D341Med (cell line): ENCODE measurements at regions not wholly inside any gene's neighbourhood (a gene's known extent, or its start where the extent isn't known, plus 50 kb on each side); places are given as distances from the start of the nearest gene placed in this dataset.

Experiments used
- DNase-seq: peaks from one replicate; pipeline ENCODE4 v3.0.0; 2012; ENCODE audit warnings: low spot score

DNA sequence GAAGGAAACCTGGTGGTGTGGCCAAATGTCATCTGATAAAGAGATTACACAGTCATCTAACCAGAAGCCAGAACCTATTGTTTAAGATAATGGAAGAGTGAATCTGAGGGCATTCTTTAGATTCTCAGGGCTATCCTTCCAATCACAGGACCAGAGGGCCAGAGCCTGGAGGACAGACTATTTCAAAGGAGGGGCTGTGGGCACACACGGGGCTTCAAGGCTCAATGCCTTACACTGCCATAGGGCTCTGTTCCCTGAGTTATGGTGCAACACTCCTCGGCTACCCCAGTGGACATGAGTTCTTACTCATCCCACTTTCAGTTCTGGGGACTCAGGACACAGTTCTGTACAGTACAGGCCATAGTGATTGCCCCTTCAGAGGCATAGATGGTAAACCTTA is 343.9 kb upstream of the ALCAM start:
- DNase-seq: no peak

DNA sequence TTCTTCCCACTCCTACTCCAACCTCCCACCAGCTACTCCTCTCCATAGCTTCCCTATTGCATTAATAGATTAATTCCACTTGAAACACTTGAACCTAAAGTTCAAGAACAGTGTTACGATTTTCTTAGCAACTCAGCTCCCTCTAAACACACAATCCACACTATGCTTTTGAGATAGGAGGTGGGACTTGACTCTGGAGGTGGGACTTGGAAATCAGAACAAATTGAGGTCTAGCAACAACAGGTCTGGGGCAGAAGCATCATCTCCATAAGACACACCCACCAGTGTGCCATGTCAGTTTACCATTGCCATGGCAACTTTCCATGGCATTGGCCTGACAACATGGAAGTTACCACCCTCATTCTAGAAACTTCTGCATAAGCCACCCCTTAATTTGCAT is 336.5 kb upstream of the ALCAM start:
- no peak for DNase-seq

DNA sequence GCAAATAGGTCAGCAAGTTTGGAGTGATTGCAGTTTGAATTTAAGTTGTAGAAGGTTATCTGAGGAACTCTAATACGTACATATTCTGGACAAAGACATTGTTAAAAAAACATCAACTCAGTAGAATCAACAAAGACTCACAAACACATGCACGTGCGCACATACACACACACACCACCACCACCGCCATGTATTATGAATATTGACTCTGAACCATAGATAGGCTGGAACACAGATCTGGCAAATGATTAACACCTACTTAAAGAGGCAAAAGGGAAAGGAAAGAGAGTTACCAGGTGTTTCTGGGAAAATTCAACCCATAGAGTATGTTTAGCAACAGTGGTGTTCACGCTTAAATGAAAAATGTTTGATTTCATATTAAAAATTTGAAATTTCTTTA is 334.2 kb upstream of the ALCAM start:
- DNase-seq: no peak

DNA sequence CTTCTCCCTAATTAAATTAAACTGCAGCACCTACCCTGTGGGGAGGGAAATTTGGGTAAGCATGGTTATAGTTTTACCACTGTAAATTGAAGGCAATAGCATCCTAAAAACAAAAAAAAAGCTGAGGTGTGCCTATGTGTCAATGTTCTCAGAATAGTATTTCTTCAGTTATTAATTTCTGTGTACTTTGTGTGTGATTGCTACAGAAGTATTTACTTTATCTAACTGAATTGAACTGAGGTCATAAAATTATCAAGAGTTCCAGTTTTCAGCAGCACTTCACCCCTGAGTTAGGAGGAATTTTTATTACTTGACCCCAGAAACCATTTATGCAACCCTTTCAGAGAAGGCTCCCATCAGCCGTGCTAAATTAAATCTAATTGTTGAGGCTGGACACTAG is 333.6 kb upstream of the ALCAM start:
- DNase-seq: no peak

DNA sequence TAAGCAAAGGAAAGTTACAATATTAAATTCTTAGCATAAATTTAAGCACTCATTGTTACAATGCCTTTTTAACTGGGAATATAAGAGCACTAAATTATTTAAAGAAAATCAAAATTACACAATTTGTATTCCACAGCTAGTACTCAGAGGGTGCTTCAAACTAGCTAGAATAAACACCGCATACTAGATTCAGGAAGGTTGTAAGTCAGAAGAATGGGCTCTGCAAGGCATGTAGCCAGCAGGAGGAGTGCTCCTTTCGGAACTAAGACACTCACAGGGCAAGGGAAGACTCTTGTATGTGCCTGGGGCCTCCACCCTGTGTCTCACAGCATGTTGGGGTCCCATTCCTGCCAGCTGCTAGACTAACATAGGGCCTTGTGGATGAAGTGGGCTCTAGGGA is 327.7 kb upstream of the ALCAM start:
- no peak for DNase-seq

DNA sequence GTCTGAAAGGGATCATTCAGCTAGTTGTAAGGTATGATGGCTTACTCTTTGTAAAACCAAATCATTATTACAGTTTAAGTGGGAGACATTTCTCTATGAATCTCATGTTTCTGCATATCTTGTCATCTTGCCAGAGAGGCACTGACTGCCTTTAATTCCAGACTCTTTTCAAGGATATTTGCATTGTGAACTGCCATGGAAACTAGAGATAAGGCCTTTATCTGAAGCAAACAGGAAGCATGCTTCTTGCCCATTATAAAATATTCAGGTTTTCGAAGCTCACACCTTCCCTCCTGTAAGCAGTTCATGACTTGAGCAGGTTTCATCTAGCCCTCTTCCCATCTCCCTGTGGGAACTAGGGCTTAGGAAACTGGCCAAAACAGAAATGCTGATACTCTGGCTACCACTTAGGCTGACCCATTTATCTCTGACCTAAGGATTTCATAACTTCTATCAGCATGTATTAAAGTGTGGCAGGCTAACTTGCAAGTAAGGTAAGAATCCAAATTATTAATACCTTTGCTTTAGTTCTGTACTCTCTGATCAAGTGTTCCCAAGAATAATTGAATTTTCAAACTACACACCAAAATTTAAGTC is 326.6 kb upstream of the ALCAM start:
- DNase-seq: no peak

DNA sequence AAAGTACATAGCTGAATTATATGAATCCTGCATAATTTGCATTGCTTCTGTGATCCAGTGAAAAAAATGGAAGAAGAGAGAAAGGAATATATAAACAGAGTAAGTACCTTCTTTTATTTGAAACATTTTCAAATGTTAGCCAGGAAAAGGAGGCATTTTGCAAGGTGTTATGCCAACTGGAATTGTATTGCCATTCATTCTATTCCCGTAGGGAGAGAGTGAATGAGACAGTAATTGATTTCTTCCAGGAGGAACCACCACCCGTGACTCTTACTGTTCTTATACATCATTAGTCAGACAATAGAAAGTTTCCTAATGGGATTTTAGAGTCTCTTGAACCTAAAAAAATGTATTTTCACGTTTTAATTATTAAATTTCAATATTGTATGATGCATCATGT is 324.1 kb upstream of the ALCAM start:
- DNase-seq: no peak

DNA sequence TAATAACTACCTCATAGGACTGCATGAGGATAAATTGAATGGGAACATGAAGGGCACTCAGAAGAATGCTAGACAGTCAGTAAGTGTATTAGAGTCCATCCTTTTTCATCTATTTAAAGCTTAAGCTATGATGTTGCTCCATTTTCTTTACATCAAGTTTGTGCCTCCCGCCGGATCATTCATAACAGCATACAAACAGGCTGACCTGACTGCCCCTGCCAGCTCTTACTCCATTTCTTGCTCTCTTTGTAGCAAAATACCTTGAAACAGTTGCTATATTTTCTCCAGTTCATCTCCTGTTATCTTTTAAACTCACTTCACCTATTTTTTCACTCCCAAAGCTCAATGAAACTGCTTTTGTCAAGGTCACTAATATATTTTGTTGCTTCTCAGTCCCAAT is 315.6 kb upstream of the ALCAM start:
- DNase-seq: no peak

DNA sequence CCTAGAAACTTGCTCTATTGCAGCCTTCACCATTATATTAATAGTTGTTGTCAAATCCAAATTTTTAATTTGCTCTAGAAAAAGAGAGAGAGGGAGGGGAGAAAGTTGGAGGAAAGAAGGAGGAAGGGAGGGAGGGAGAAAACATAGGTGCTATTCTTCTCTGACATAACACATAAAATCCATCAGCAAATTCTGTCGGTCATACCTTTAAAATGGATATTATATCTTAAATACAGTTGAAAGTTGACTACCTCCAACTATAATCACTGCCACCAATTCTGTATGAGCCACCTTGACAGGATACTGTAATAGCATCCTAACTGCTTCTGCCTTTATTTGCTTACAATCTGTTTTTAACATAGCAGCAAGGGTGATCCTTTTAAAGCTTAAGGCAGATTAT is 314.7 kb upstream of the ALCAM start:
- no peak for DNase-seq

DNA sequence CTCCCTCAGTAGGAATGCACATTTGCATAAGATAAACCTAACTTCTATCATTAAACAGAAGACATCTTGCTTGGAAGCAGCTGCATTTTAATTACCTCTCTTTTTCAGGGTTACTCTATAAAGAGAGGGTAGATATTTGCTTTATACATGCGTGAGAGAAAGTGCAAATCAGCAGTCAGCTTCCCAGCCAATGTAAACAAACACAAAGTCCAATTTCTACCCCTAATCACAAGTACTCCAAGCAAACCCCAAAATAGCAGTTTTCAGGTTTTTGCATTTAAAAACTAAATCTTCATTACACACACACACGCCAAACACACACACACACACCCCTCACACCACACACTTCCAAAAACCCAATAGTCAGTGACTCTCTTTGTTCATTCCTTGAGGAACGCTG is 303.9 kb upstream of the ALCAM start:
- no peak for DNase-seq

DNA sequence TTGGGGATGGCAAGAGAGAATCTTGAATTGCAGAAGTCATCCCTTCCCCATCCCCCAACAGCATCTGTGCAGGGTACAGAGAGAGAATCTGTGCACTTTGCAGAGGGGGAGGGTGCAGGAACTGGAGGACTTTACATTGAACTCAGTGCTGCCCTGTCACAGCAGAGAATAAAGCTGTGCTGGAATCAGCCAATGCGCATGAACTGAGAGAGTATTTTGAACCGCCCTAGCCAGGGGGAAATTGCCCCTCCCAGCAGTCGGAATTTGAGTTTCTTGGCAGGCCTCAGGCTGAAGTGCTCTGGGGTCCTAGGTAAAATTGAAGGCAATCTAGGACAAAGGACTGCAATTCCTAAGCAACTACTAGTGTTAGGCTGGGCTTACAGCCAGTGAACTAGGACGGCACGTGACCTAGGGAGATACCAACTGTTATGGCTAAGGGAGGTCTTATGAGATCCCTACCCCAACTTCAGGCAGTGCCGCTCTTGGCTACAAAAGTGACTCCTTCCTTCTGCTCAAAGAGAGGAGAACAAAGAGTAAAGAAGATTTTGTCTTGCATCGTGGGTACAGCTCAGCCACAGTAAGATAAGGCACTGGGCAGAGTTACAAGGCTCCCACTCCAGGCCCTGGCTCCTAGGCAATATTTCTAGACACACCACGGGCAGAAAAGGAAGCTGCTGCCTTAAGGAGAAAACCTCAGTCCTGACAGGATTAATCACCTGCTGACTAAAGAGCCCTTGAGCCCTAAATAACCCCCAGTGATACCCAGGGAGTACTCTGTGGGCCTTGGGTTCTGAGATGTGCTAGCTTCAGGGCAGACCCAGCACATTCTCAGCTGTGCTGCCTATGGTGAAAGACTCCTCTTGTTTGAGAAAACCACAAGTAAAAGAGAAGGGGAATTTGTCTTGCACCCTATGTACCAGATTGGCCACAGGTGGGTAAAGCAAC is 300.5 kb upstream of the ALCAM start:
- DNase-seq: no peak

DNA sequence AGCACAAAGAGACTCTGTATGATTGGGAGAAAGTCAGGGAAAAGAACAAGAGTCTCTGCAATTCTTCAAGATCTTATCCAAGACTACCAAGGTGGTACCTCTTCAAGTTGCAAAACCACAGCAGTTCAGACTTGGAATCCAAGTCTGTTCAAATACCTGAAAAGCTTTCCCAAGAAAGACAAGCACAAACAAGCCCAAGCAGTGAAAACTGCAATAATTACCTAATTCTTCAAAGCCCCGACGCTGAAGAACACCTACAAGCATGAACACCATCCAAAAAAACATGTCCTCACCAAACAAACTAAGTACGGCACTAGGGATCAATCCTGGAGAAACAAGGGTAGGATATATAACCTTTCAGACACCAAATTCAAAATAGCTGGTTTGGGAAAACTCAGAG is 299.3 kb upstream of the ALCAM start:
- DNase-seq: no peak

DNA sequence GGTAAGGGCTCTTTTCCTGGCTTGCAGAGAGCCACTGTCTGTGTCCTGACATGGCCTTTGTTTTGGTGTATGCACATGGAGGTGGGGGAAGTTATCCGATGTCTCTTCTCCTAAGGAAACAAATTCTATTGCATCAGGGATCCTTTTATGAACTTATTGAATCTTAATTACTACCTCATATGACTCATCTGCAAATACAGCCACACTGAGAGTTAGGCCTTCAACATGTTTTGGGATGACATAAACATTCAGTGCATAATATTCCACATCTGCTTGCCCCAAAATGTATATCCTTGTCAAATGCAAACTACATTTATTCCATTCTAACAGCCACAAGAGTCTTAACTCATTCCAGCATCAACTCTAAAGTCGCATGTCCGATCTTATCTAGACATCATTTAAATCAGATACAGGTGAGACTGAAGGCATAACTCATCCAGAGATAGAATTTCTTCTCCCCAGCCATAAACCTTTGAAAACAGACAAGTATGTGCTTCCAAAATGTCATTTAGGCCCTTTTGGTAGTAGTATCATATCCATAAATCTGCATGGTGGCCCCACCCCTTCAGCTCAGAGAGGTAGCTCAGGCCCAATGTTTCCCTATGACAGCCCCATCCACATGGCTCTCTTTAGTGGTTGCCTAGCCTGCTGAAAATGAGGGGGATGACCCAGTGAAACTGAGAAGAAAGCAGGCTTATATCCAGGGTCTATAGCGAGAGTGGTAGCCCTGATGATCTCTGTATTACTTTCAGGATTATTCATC is 289.5 kb upstream of the ALCAM start:
- DNase-seq: no peak

DNA sequence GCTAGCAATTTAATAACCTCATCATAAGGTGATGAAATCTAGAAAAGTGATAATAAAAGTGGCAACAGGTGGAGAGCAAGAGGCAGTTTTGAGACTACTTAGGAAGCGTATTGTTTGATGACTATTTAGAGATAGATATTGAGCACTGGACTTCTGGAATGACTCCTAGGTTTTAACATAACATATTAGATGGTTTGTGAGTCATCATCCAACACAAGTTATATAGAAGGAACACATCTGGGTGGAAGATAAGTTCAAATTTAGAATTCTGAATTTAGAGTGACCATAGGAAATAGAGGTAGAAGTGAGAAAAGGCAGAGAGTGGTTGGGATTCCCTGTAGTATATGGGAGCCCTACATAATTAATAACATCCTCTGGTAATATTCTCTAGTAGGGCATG is 282.8 kb upstream of the ALCAM start:
- DNase-seq: no peak

DNA sequence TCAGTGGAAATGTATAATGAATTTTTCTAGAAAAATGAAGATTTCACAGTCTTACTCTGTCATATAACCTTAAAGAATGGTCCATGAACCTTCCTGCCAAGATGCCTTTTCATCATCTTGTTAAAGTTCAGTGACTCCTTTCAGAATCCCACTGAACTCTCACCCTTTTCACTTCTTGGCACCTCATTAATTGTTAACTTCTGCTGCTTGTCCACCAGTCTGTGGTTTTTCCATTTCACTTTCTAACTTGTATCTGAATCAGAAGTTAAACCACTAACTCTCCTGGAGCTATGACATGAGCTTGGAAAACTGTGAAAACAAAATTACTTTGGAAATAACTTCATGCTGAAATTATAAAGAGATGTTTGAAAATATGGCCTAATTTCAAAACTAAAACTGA is 281.2 kb upstream of the ALCAM start:
- no peak for DNase-seq

DNA sequence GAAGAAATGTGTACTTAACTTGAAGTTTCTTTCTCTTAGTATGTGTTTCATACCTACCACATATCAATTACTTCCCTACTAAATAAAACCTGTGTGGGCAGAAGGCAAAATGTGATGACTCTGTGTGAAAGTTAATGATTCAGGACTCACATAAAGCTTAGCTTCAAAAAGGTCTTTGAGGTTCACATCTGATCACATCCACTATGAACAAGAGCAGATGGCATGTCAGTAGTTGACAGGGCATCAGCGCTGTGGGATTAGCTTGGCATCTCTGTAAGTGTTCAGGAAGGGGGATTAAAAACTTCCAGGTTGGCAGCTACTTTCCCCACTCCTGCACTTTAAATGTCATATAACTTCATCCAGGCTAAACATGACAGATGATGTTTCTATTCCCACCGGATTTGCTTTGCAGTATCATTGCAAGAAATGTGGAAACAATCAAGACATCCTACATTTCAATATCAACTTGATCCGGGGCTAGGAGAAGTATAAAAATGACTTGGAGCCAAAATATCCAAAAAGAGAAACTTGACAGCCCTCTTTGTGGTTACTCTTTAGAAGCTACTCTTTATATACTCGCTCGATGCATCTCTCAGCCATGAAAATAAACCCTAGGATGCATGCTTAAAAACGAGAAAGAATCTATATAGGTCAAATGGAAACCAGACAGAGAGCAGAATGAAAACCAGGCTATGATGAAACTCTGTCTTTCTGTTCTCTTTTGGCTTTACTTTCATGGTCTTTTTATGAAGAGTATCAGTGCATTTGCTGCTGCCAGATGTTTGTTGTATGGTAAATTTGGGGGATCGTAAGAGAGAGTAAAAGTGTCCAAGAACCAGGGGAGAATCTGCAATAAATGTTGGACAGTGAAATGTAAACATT is 273.1 kb upstream of the ALCAM start:
- peak; percentile 41 for DNase-seq

DNA sequence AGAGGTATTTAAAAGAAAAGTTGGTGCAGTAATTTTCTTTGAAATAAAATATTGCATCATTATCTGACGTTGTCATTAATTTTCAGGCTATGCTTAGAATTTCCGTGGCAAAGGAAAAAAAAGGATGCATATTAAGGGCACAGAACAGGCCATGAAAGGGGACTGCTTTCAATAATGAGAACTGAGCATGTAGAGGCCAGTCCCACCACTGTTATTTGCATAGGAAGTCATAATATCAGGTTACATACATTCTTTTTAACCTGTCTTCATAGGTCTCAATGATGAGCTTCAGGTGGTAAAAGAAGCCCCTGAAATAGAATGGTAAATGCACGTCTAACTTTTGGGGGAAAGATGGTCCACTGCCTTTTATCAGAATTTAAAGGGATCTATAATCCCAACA is 272.1 kb upstream of the ALCAM start:
- no peak for DNase-seq

DNA sequence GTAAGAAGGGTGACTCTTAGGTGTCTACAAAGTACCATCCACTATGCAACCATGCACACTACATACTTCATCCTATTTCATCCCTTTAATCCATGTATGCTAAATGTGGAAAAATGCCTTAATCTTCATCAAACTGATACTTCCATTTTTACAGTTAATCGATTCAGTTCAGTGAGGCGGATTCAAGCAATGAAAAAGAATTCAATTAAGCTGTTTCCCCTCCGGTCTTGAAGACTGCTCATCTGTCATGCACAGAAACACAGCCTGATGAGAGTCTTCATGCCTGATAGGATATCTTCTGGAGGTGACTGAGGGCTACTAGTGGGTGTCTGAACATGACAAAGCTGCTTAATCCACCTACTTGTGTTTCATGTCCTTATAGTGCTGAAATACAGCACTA is 270.6 kb upstream of the ALCAM start:
- DNase-seq: no peak

DNA sequence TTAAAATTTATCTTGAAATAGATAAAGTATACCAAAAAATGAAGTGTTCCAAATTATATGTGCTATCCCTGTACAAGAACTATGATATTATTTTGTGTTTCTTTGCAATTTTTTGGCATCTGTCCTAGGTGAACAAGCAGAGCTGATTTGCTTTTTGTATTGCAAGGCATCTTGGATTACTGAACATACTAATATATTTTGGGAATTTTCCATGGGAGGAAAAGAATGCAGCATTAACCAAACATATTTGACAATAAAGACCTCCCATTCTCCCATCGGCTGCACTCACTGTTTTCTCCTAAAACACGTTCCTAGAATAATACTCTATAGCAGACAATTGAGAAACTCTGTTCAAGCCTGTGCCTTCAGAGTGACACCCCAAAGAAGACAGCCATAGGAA is 265.1 kb upstream of the ALCAM start:
- no peak for DNase-seq

DNA sequence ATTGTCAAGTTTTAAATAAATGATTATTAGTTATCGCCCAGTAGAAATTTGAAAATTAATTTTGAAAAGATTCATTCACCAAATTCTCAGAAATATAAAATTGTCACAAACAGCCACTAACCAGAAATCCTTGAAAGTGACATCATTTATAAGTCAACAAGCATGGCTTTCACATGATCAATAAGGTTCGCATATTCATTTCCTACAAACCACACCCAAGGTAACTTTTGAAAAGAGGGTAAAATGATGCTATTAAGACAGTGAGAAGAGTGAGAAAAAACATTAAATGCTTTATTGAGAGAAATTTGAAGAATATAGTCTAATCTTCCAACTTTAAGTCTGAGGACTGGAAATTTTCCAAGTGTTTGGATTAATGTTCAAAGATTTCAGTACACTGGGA is 263.6 kb upstream of the ALCAM start:
- DNase-seq: no peak

DNA sequence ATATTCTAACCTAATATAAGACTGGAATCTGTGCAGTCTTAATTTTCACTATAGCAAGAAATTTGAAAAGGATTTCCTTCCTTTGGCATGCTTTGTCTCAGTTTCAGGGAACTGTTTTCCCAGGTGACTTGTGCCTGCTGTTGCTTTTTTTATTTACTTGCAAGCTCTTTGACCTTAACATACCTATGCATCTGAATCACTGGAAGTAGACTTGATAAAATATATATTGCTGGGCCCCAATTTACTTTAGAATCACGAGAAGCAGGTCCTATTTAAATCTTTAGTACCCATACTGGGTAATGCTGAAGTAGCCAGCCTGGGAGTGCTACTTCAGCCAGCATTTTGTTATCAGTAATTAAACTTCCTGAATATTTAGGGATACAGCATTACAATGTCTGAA is 257.9 kb upstream of the ALCAM start:
- no peak for DNase-seq

DNA sequence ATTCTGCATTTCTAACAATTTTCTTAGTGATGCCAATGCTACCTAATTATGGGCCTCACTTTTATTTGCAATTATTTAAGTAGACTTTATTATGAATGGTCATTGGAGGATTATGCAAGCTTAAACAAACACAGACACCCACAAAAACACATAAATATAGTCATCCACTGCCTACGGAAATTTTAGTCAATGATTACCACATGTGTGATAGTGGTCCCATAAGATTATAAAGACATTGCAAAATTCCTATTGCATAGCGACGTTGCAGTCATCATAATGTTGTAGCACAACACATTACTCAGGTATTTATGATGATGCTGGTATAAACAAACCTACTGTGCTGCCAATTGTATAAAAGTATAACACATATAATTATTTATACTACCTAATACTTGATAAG is 247.8 kb upstream of the ALCAM start:
- DNase-seq: no peak
